IMR-90 (cell line): ENCODE measurements at regions not wholly inside any gene's neighbourhood (a gene's known extent, or its start where the extent isn't known, plus 50 kb on each side); places are given as distances from the start of the nearest gene placed in this dataset.

Experiments used
- ATAC-seq: fragments of 200-7000 bp; cut with Tn5 transposase; 2 replicates; pipeline ENCODE4 v1.9.1; 2020; ENCODE audit warnings: low read depth, mild to moderate bottlenecking, moderate library complexity
- BruUV-seq: library from RNA; stranded (reverse); fragments of 400-500 nt; replicated peaks from 2 replicates; lab custom pipeline; 2021; lab: Mats Ljungman, UMichigan
- CTCF ChIA-PET: fragments of 300-600 bp; formaldehyde crosslinking; extraction: SDS; loops from one replicate; lab custom pipeline; 2021; ENCODE audit warnings: antibody characterized with exemption; lab: Yijun Ruan, JAX
- POLR2A ChIA-PET: fragments of 300-600 bp; sonication (Branson Sonifier 250); formaldehyde crosslinking; loops from one replicate; lab custom pipeline; 2022; ENCODE audit warnings: antibody characterized with exemption; ENCODE audit not compliant: unreplicated experiment; lab: Charles Lee
- DNase-seq: peaks from one replicate; pipeline ENCODE4 v3.0.0; 2013
- H2AFZ ChIP-seq: replicated peaks from 2 replicates; pipeline ENCODE3; 2013; ENCODE audit warnings: low read length, mild to moderate bottlenecking; ENCODE audit not compliant: poor library complexity
- H2AK5ac ChIP-seq: 2 replicates; pipeline ENCODE4 v1.6.1; 2013; ENCODE audit warnings: low read depth, low read length, inconsistent platforms
- H2AK9ac ChIP-seq: replicated peaks from 2 replicates; pipeline ENCODE3; 2013; ENCODE audit warnings: mild to moderate bottlenecking, low read depth, low read length, moderate library complexity; ENCODE audit not compliant: poor library complexity
- H2BK120ac ChIP-seq: 2 replicates; pipeline ENCODE4 v1.6.1; 2013; ENCODE audit warnings: low read depth, low read length, inconsistent platforms
- H2BK15ac ChIP-seq: 3 replicates; pipeline ENCODE4 v1.6.1; 2013; ENCODE audit warnings: low read depth, low read length, inconsistent platforms
- H2BK20ac ChIP-seq: 2 replicates; pipeline ENCODE4 v1.6.1; 2013; ENCODE audit warnings: low read depth, mild to moderate bottlenecking, inconsistent platforms, low read length, moderate library complexity
- H2BK5ac ChIP-seq: 2 replicates; pipeline ENCODE4 v1.6.1; 2013; ENCODE audit warnings: mild to moderate bottlenecking, low read depth, low read length, inconsistent platforms; ENCODE audit not compliant: poor library complexity, severe bottlenecking
- H3K14ac ChIP-seq: replicated peaks from 2 replicates; pipeline ENCODE4 v1.6.1; 2013; ENCODE audit warnings: low read depth, low read length, inconsistent platforms
- H3K18ac ChIP-seq: 2 replicates; pipeline ENCODE4 v1.6.1; 2013; ENCODE audit warnings: low read depth, low read length, control low read depth
- H3K23ac ChIP-seq: 2 replicates; pipeline ENCODE4 v1.6.1; 2013; ENCODE audit warnings: low read depth, low read length, inconsistent platforms
- H3K27ac ChIP-seq: 2 replicates; pipeline ENCODE4 v1.5.1; 2013; ENCODE audit warnings: mild to moderate bottlenecking, control low read depth, low read length; ENCODE audit not compliant: insufficient read depth
- H3K27me3 ChIP-seq: 2 replicates; pipeline ENCODE4 v1.6.1; 2013; ENCODE audit warnings: low read length; ENCODE audit not compliant: control insufficient read depth, insufficient read depth
- H3K36me3 ChIP-seq: 2 replicates; pipeline ENCODE4 v1.6.1; 2013; ENCODE audit warnings: low read length, mixed read lengths; ENCODE audit not compliant: control insufficient read depth, insufficient read depth
- H3K4ac ChIP-seq: 2 replicates; pipeline ENCODE4 v1.6.1; 2013; ENCODE audit warnings: low read depth, low read length, inconsistent platforms
- H3K4me1 ChIP-seq: 2 replicates; pipeline ENCODE4 v1.6.1; 2013; ENCODE audit warnings: low read length, mixed read lengths; ENCODE audit not compliant: control insufficient read depth, insufficient read depth
- H3K4me2 ChIP-seq: 2 replicates; pipeline ENCODE4 v1.6.1; 2013; ENCODE audit warnings: low read depth, mild to moderate bottlenecking, control low read depth, low read length, moderate library complexity
- H3K4me3 ChIP-seq: 2 replicates; pipeline ENCODE4 v1.5.1; 2013; ENCODE audit warnings: low read depth, mild to moderate bottlenecking, control low read depth, low read length, moderate library complexity; ENCODE audit not compliant: insufficient read depth
- H3K56ac ChIP-seq: 2 replicates; pipeline ENCODE4 v1.6.1; 2013; ENCODE audit warnings: low read length, inconsistent platforms; ENCODE audit not compliant: insufficient read depth; ENCODE audit errors: extremely low read depth
- H3K79me1 ChIP-seq, 2 experiments: 2 replicates each; pipeline ENCODE4 v1.6.1; 2013; ENCODE audit warnings: low read length in 2 of 2, inconsistent platforms in 1 of 2, low read depth in 1 of 2
- H3K9ac ChIP-seq: 2 replicates; pipeline ENCODE4 v1.6.1; 2013; ENCODE audit warnings: low read depth, low read length, control low read depth
- H3K9me1 ChIP-seq: 2 replicates; pipeline ENCODE4 v1.6.1; 2013; ENCODE audit warnings: low read length, inconsistent platforms; ENCODE audit not compliant: insufficient read depth
- H3K9me3 ChIP-seq: 2 replicates; pipeline ENCODE4 v1.6.1; 2013; ENCODE audit warnings: low read length; ENCODE audit not compliant: control insufficient read depth, insufficient read depth
- H4K20me1 ChIP-seq: 2 replicates; pipeline ENCODE4 v1.6.1; 2013; ENCODE audit warnings: low read length, inconsistent platforms; ENCODE audit not compliant: insufficient read depth
- H4K5ac ChIP-seq: 2 replicates; pipeline ENCODE4 v1.6.1; 2013; ENCODE audit warnings: mild to moderate bottlenecking, low read depth, low read length, control low read depth
- H4K8ac ChIP-seq, 2 experiments: 2 replicates each; pipeline ENCODE4 v1.6.1; 2013; ENCODE audit warnings: low read depth in 2 of 2, low read length in 2 of 2, control low read depth in 1 of 2, inconsistent platforms in 1 of 2
- H4K91ac ChIP-seq: 2 replicates; pipeline ENCODE4 v1.6.1; 2013; ENCODE audit warnings: low read depth, low read length, inconsistent platforms; ENCODE audit not compliant: insufficient read depth
- CHD1 ChIP-seq: IDR thresholded peaks from 2 replicates; pipeline ENCODE4 v1.6.1; 2012; ENCODE audit warnings: low read depth, low read length, improper control_type of control experiment
- CTCF ChIP-seq: conservative IDR thresholded peaks from 2 replicates; pipeline ENCODE4 v1.5.1; 2012; ENCODE audit warnings: mild to moderate bottlenecking, low read depth, low read length, improper control_type of control experiment
- ELK1 ChIP-seq: fragments of 150-350 bp; IDR thresholded peaks from 2 replicates; pipeline ENCODE4 v1.6.1; 2016; ENCODE audit warnings: low read depth, mild to moderate bottlenecking, low read length, moderate library complexity, borderline replicate concordance
- FOS ChIP-seq: fragments of 150-350 bp; IDR thresholded peaks from 2 replicates; pipeline ENCODE4 v1.6.1; 2016; ENCODE audit warnings: low read depth, low read length
- MAZ ChIP-seq: IDR thresholded peaks from 2 replicates; pipeline ENCODE4 v1.6.1; 2012; ENCODE audit warnings: low read depth, mild to moderate bottlenecking, low read length, improper control_type of control experiment, moderate library complexity, borderline replicate concordance
- RAD21 ChIP-seq: IDR thresholded peaks from 2 replicates; pipeline ENCODE4 v1.6.1; 2012; ENCODE audit warnings: low read length, improper control_type of control experiment
- RFX5 ChIP-seq: IDR thresholded peaks from 2 replicates; pipeline ENCODE4 v1.8.0; 2012; ENCODE audit warnings: low read depth, mild to moderate bottlenecking, low read length, moderate library complexity
- WGBS, 2 experiments: methylation state at CpG; one replicate each; pipeline versions ENCODE4 v1.1.5 to v1.1.7; 2013; ENCODE audit warnings: missing lambda C conversion rate in 2 of 2; ENCODE audit not compliant: insufficient read length in 1 of 2; ENCODE audit errors: extremely low coverage in 2 of 2; 5-methylcytosine and 5-hydroxymethylcytosine counted together
- dilution Hi-C: fragments of 300-500 bp; cut with HindIII; formaldehyde crosslinking; loops from one replicate; pipeline ENCODE4 v1.14.3; 2018; ENCODE audit warnings: low sequenced_read_pairs; ENCODE audit not compliant: unreplicated experiment
- in situ Hi-C: fragments of 300-500 bp; cut with MboI; formaldehyde crosslinking; loops from 3 replicates; pipeline ENCODE4 v1.14.3; 2019; ENCODE audit warnings: low sequenced_read_pairs, inconsistent platforms, mixed read lengths
- intact Hi-C: fragments of 100-400 bp; cut with micrococcal nuclease; formaldehyde crosslinking; loops from 2 replicates; pipeline ENCODE4 v1.10.0; 2022

GRCh38 chr12:123055281-123055766, 74.8 kb downstream of the ARL6IP4 start:
- peaks cover 24% of the 10 kb centered on the region; the same call in 1 of the 2 replicates for H4K20me1 ChIP-seq
- intact Hi-C loops (no loop called here), in situ Hi-C loops (no loop called here), dilution Hi-C loops (no loop called here)
- H3K4me1 ChIP-seq, result peaks cover 20% of the 10 kb centered on the region
- no peak overlapping the region for H3K23ac ChIP-seq
- H3K4ac ChIP-seq, result 0 out of 2 replicates have a peak overlapping the region, but pooled peaks have one; percentile 16
- ChIA-PET CTCF (interaction anchor here (1.5 kb wide), 1 partner anchor 13 kb away, joined by 3 read pairs; no protein-coding TSS in a partner anchor), POLR2A (no interaction called here)
- DNase-seq (no peak), ATAC-seq (no peak)
- H3K4me3 ChIP-seq, result no peak overlapping the region
- H2AFZ ChIP-seq, result no peak overlapping the region
- H3K27ac ChIP-seq, result no peak overlapping the region
- no peak overlapping the region for H2BK15ac ChIP-seq
- H3K4me2 ChIP-seq, result no peak overlapping the region
- H3K9me1 ChIP-seq, result peaks cover 25% of the 10 kb centered on the region
- H4K91ac ChIP-seq, result no peak overlapping the region
- no peak for TF ChIP-seq RFX5
- TF ChIP-seq MAZ, result no peak
- TF ChIP-seq CHD1, result no peak
- TF ChIP-seq ELK1, result no peak
- TF ChIP-seq RAD21, result no peak
- no peak for TF ChIP-seq FOS
- TF ChIP-seq CTCF, result no peak
- no peak overlapping the region for H4K8ac ChIP-seq
- no peak overlapping the region for H3K14ac ChIP-seq
- no peak overlapping the region for H2AK5ac ChIP-seq
- no peak overlapping the region for H2BK120ac ChIP-seq
- H2BK20ac ChIP-seq, result no peak overlapping the region
- no peaks in the 10 kb centered on the region for H3K9me3 ChIP-seq
- no peaks in the 10 kb centered on the region for H3K27me3 ChIP-seq
- H2AK9ac ChIP-seq, result no peak overlapping the region
- WGBS, 2 experiments, result 79% methylated on average over 5 of the region's 8 CpGs; no CpG with 5 or more reads in 1 of the 2 experiments
- no peak overlapping the region for H3K56ac ChIP-seq
- H2BK5ac ChIP-seq, result no peak overlapping the region
- H3K9ac ChIP-seq, result no peak overlapping the region
- H3K18ac ChIP-seq, result no peak overlapping the region
- no peaks in the 10 kb centered on the region for H3K36me3 ChIP-seq
- H3K79me1 ChIP-seq, result peaks cover 0 to 15% of the 10 kb centered on the region in 2 experiments; a peak in 2 of 4 replicates
- no TSS peak for BruUV-seq
- no peak overlapping the region for H4K5ac ChIP-seq
